Activated T-cell treated with anti-CD3 and anti-CD28 coated beads for 48 hours (primary cell): ENCODE measurements at regions not wholly inside any gene's neighbourhood (a gene's known extent, or its start where the extent isn't known, plus 50 kb on each side); places are given as distances from the start of the nearest gene placed in this dataset.

Source experiments
- DNase-seq: peaks from one replicate; pipeline ENCODE4 v3.0.0-alpha.2; 2020; ENCODE audit warnings: low read depth

- no peak for DNase-seq
These were observed 803.1 kb downstream of the UQCRFS1 start for GRCh38 chr19:28409859-28410258.

- no peak for DNase-seq
These were observed 806.0 kb downstream of the UQCRFS1 start for GRCh38 chr19:28406966-28407365.

DNA sequence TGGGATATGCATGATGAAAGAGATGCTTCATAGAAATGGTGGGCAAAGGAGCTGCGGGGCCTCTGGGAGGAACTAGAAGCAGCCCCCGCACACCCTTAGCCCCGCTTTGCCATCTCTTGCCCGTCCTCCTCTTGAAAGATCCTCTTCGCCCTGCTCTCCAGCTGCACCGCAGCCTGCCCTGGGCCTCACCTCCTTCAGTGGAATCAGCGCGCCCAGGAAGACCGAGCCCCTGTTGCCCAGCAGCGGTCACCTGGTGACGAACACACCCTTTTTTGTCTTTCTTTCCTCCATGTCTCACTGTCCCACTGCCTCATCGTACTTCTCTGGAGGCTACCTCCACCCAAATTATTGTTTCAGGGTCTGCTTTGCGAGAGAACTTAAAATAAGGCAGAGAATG lies 807.6 kb downstream of the UQCRFS1 start:
- no peak for DNase-seq

- no peak for DNase-seq
These were observed 808.5 kb downstream of the UQCRFS1 start for GRCh38 chr19:28404472-28404871.

DNA sequence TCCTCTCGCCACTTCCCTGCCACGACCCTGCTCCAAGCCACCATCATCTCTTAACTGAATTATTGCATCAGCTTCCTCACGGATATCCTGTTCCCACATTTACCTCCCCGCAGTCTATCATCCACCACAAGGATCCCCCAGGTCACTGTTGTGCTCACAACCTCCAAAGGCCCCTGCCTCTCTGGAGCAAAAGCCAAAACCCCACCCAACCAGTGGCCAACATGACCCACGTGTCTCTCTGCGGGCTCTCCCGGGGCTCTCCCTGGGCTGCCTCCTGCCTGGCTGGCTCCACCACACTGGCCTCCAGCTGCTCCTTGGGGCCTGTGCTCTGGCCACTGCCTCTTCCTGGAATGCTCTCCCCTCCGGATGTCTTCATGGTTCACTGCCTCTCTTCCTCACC lies 809.3 kb downstream of the UQCRFS1 start:
- no peak for DNase-seq

DNA sequence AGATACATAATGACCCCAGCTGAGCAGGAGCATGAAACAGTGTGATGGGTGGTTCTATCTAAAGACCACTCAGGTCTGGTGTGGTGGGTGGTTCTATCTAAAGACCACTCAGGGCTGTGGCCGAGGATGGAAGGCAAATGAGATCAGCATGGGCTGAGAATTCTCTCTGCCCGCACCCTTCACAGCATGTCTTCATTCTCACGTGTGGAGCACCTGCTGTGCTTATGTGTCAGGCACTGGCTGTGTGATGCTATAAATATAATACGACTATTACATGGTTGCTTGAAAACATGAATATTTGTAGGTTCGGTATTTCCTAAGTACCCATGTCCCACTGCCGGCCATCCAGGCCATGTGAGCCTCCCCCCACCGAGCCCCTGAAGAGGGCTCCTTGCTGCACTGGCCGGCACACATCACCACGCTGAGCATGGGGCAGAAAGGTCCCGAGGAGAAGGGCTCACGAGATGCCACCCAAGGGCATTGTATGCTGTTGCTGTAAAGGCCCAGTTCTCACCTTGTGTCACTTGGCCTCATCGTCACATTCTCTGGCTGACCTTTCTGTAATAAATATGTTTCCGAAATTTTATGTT lies 810.2 kb downstream of the UQCRFS1 start:
- no peak for DNase-seq

GRCh38 chr19:28401739-28402424 lies 811.1 kb downstream of the UQCRFS1 start:
- no peak for DNase-seq

DNA sequence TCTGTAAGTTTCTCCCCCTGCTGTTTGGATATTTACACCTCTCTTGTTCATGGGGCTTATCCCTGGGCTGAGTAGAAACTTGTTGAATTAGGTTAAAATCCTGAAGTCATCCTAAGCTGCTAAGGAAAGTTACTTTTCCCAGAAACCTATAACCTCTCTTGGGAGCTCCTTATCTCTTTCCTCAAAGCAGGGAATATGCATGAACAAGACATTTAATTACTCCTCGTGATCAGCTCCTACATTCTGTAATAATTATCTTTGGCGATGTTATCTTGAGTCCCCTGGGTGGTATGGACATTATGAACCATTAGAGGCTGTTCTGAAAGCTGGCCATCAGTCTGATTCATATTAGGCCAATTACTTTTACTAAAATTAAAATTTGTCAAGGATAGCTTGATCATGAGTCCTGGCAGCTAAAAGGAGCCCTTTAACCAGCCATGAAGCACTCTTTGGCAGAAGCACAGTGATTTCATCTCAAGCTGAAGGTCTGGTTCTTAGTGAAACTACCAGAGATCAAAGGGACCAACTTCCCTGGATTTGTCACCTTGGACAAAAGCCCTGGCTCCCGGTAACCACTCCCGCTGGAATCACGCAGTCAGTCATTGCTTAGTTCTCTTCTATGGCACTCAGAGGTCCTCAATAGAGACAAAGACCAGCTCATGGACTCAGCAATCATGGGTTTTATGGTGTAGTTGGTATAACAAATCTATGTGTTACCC lies 811.8 kb downstream of the UQCRFS1 start:
- DNase-seq = no peak

DNA sequence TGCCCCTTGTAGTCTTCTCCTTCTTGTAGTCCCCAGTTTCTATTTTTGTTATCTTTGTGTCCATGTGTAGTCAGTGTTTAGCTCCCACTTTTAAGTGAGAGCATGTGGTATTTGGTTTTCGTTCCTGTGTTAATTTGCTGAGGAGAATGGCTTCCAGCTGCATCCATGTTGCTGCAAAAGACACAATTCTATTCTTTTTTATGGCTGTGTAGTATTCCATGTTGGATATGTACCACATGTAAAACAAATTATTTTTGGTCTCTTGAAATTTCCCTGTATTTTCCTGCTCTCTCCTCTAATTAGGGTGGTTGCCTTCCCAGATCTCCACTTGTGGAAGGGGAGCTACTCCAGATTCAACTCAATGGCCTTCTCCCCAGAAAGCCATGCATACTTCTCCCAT lies 813.8 kb downstream of the UQCRFS1 start:
- DNase-seq = no peak

GRCh38 chr19:28397800-28398199 lies 815.2 kb downstream of the UQCRFS1 start:
- no peak for DNase-seq

- no peak for DNase-seq
These were observed 815.6 kb downstream of the UQCRFS1 start for GRCh38 chr19:28397306-28397705.

- DNase-seq = no peak
These were observed 816.6 kb downstream of the UQCRFS1 start for GRCh38 chr19:28396287-28396831.

DNA sequence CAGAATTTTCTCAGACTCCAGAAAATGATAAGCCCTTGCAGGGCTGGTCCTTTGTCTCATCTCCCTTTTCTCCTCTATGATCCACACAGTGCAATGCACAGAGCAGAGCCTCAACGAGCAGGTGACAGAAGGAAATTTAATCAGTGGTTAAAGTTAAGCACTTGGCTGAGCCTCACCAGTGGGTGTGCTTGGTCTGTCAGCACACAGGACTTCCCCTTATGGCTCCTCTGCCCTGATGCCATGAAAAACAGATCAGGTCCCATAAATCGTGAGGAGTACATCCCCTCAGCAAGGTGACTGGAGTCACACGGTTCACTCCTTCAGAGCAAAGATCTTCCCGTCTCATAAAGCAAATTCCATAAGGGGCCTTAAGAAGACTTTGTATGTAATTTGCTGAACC lies 818.2 kb downstream of the UQCRFS1 start:
- no peak for DNase-seq

GRCh38 chr19:28393574-28394336 lies 819.2 kb downstream of the UQCRFS1 start:
- no peak for DNase-seq

- no peak for DNase-seq
These were observed 824.0 kb downstream of the UQCRFS1 start for GRCh38 chr19:28388988-28389387.

GRCh38 chr19:28387507-28387906 lies 825.4 kb downstream of the UQCRFS1 start:
- no peak for DNase-seq

DNA sequence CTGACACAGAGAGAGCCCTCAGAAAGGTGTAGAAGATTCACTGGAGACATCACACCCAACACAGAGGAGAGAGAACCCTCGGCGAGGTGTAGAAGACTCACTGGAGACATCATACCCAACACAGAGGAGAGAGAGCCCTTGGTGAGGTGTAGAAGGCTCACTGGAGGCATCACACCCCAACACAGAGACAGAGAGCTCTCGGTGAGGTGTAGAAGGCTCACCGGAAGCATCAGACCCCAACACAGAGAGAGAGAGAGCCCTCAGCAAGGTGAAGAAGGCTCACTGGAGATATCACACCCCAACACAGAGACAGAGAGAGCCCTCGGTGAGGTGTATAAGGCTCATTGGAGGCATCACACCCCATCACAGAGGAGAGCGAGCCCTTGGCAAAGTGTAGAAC lies 826.5 kb downstream of the UQCRFS1 start:
- DNase-seq = no peak

DNA sequence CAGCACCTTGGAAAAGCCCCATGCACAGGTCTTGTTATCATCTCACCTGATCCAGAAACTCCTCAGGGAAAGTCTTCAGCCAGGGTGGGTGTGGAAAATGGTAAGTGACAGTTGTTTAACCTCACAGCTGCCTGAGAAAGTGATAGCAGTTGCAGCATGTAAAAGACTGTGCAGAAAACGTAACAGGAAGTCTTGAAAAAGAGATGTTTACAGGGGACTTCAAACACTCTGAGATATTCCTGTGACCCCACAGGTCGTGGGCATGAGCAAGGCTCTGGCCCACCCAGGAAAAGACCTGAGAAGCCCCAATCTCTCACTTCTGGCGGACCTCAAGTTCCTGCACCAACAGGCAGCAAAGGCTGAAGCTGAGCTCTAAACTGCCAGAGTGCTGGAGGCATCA lies 826.9 kb downstream of the UQCRFS1 start:
- DNase-seq = no peak

- no peak for DNase-seq
These were observed 835.9 kb downstream of the UQCRFS1 start for GRCh38 chr19:28377077-28377476.

DNA sequence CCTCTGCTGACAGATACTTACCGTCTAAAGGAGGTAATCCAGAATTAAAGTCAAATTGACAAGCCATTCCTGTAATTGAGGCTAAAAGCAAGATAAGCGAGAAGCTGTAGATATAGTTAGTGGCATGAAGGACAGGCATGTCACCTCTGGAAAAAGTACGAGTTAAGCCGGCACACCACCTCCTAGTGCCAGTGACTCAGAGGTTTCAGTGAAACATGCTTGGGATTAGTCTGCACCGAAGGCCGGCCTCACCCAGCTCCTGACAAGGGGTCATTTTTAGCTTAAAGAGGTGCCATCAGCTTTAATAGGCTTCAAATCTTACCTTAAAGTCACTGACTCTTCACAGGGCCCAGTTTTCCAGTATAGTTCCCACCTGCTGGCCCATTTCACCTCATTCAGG lies 838.0 kb downstream of the UQCRFS1 start:
- DNase-seq = no peak

DNA sequence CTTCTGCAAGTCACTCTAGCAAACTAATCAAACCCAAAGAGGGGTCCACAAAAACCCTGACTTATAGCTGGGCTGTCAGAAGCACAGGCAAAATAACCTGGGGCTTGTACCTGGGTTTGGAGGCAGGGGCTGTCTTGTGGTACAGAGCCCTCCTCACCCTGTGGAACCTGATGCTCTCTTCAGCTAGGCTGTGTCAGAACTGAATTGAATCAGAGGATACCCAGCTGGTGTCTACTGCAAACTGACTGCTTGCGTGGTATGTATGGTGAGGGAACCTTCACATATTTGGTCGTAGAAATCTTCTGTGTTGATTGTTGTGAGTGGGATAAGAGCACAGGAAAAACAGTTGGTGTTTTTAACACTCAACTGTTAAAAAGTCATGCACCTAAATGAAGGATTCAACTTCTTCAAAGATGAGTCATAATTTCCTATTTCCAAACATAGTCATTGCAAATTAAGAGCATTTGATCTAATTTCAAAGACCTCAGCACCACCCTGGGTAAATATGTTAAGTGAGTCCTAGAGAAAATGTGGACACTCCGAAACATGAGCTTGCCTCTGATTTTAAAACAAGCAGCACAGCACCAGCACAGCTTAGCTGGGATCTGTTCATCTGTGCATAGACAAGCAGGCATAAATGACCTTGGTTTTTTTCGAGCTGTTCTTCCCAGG lies 840.2 kb downstream of the UQCRFS1 start:
- no peak for DNase-seq

GRCh38 chr19:28367146-28367545 lies 845.8 kb downstream of the UQCRFS1 start:
- DNase-seq = no peak
